ENCODE measurements at regions not wholly inside any gene's neighbourhood (a gene's known extent, or its start where the extent isn't known, plus 50 kb on each side); places are given as distances from the start of the nearest gene placed in this dataset.
"Not testable (repeated sequence)": the region's sequence is repeated elsewhere in the genome, so short reads cannot be mapped to it uniquely, and the experiment has no call there.

DNA sequence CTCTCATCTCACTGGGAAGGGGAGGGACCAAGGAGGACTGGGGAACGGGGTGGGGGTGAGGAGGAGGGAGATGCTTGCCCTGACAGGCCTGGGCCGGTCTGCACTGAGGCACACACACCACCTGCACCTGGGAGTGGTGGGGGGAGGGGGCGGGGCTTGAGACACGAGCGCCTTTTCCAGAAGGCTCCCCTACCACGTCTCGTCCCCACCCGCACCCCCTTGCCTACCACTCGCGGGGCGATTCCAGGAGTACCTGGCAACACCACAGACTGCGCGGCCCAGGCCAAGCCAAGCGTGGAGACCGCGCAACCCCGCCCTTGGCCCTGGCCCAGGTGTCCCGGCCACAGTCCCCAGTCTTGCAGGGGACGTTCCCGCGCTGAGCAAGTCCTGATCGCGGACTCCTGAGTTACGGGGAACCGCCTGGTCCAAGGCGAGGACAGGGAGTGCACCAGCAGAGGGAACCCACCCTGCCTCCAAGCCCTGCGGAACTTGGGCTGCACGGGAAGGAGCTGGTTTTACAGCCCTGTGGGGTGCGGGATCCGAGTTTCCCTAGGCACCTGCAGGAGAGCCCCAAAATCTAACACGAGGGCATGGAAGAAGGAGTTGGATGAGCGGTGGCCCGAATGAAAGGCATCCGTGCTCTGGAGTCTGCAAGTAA lies 68.1 kb upstream of the SH3GL3 start:
- 4% methylated on average over 34 of the region's 34 CpGs for WGBS
- Histone ChIP-seq H3K27me3 (ENCODE audit: control insufficient read depth, insufficient read depth) (no peaks in the 10 kb centered on the region), H3K4me3 (ENCODE audit: low read length) (no peak overlapping the region), H3K4me1 (ENCODE audit: control insufficient read depth, insufficient read depth, low read length) (no peaks in the 10 kb centered on the region), H3K27ac (ENCODE audit: low read length) (no peak overlapping the region), H3K9me3 (ENCODE audit: control insufficient read depth, low read length) (no peaks in the 10 kb centered on the region)
- DNase-seq = peak in 1 of 3 donors; percentile 52
- intact Hi-C loops (cut with DNase I) = loop anchor here in 2 of 4 donors (5.0 to 10.0 kb wide), 2 partner anchors 124 to 127 kb away; no protein-coding TSS in a partner anchor
- peak; percentile 59 to 67 for ATAC-seq

GRCh38 chr15:83379579-83379959 lies 67.6 kb upstream of the SH3GL3 start:
- intact Hi-C loops (cut with DNase I) = loop anchor here in 2 of 4 donors (5.0 to 10.0 kb wide), 2 partner anchors 125 to 127 kb away; no protein-coding TSS in a partner anchor
- no peak for DNase-seq
- Histone ChIP-seq H3K27ac (ENCODE audit: low read length) (no peak overlapping the region), H3K4me3 (ENCODE audit: low read length) (no peak overlapping the region), H3K9me3 (ENCODE audit: control insufficient read depth, low read length) (no peaks in the 10 kb centered on the region), H3K4me1 (ENCODE audit: control insufficient read depth, insufficient read depth, low read length) (no peaks in the 10 kb centered on the region), H3K27me3 (ENCODE audit: control insufficient read depth, insufficient read depth) (no peaks in the 10 kb centered on the region)
- peak; percentile 14 to 48 for ATAC-seq
- 21% methylated on average over 19 of the region's 19 CpGs for WGBS

DNA sequence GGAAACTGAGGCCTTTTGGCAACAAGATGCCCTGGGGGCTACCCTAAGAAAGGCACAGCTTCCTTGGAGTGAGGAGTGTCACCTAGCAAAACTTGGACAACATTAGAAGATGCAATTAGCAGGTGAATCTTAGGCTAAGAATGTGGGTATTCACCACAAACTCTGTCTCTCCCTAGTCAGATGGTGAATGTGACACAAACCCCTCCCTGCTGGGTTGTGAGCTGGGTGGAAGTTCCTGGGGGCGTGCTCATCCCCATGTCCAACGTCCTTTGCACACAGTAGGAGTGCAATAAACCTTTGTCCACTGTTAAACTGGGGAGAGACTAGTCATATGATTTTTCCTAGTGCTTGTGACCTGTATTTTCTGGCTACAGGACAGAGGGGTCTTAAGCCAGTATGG lies 67.1 kb upstream of the SH3GL3 start:
- Histone ChIP-seq H3K4me3 (ENCODE audit: low read length) (no peak overlapping the region), H3K4me1 (ENCODE audit: control insufficient read depth, insufficient read depth, low read length) (no peaks in the 10 kb centered on the region), H3K27ac (ENCODE audit: low read length) (no peak overlapping the region), H3K9me3 (ENCODE audit: control insufficient read depth, low read length) (no peaks in the 10 kb centered on the region), H3K27me3 (ENCODE audit: control insufficient read depth, insufficient read depth) (no peaks in the 10 kb centered on the region)
- DNase-seq = no peak
- ATAC-seq = peak in 1 of 2 donors; percentile 38
- intact Hi-C loops (cut with DNase I) = no loop called here
- WGBS = 46% methylated on average over 2 of the region's 2 CpGs

DNA sequence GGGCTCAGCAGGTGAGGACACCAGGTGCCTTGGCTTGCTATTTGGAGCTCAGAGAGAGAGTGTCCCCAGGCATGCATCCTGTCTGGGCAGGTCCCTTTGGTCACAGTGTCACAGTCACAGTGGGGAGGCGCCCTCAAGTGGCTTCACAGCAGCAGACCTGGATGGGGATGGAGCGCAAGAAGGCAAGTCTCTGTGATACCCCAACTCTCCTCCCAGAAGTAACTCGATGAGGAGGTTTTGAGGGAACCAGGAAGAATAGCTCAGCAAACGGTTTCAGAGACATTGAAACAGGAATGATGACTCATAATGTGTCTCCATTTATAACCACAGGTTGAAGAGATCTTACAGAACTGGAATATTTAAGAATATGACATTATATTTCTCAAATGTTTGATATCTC lies 66.5 kb upstream of the SH3GL3 start:
- ATAC-seq (peak; percentile 68 to 81), DNase-seq (peak; percentile 25 to 70 (median 60))

GRCh38 chr15:83383608-83384139 lies 63.5 kb upstream of the SH3GL3 start:
- H3K4me3 ChIP-seq (ENCODE audit: low read length); H3K27ac ChIP-seq (ENCODE audit: low read length); H3K27me3 ChIP-seq (ENCODE audit: control insufficient read depth, insufficient read depth); intact Hi-C loops (cut with DNase I); H3K4me1 ChIP-seq (ENCODE audit: control insufficient read depth, insufficient read depth, low read length); DNase-seq; H3K9me3 ChIP-seq (ENCODE audit: control insufficient read depth, low read length); ATAC-seq: not testable (repeated sequence)
- 84% methylated on average over 31 of the region's 36 CpGs for WGBS

More for the DNA sequence above, 66.5 kb upstream of the SH3GL3 start:
- H3K4me1 ChIP-seq (ENCODE audit: control insufficient read depth, insufficient read depth, low read length) = no peaks in the 10 kb centered on the region
- intact Hi-C loops (cut with DNase I) = no loop called here
- H3K4me3 ChIP-seq (ENCODE audit: low read length) = no peak overlapping the region
- H3K27me3 ChIP-seq (ENCODE audit: control insufficient read depth, insufficient read depth) = no peaks in the 10 kb centered on the region
- H3K27ac ChIP-seq (ENCODE audit: low read length) = no peak overlapping the region
- WGBS = 35% methylated on average over 4 of the region's 4 CpGs
- no peaks in the 10 kb centered on the region for H3K9me3 ChIP-seq (ENCODE audit: control insufficient read depth, low read length)

- intact Hi-C loops (cut with DNase I) = no loop called here
- H3K4me3 ChIP-seq (ENCODE audit: low read length) = no peak overlapping the region
- no peaks in the 10 kb centered on the region for H3K27me3 ChIP-seq (ENCODE audit: control insufficient read depth, insufficient read depth)
- no peaks in the 10 kb centered on the region for H3K4me1 ChIP-seq (ENCODE audit: control insufficient read depth, insufficient read depth, low read length)
- 6% methylated on average over 6 of the region's 6 CpGs for WGBS
- no peaks in the 10 kb centered on the region for H3K9me3 ChIP-seq (ENCODE audit: control insufficient read depth, low read length)
- ATAC-seq (peak; percentile 33 to 35), DNase-seq (peak; percentile 25 to 67 (median 57))
- no peak overlapping the region for H3K27ac ChIP-seq (ENCODE audit: low read length)
Measured at GRCh38 chr15:83396101-83396500, 51.0 kb upstream of the SH3GL3 start.

Measured in right cardiac atrium (tissue), 5 donors.